Stimulated activated naive CD4-positive, alpha-beta T cell treated with Interleukin-2 at 50 U/mL for 16 hours (primary cell): ENCODE measurements at regions not wholly inside any gene's neighbourhood (a gene's known extent, or its start where the extent isn't known, plus 50 kb on each side); places are given as distances from the start of the nearest gene placed in this dataset.
"Not testable (repeated sequence)": the region's sequence is repeated elsewhere in the genome, so short reads cannot be mapped to it uniquely, and the experiment has no call there.

ENCODE experiments used
- DNase-seq: peaks from one replicate; lab custom pipeline; 2025; lab: John Stamatoyannopoulos, UW

- DNase-seq = no peak
Observed at GRCh38 chr5:42894057-42894456, 82.4 kb upstream of the SELENOP start.

DNA sequence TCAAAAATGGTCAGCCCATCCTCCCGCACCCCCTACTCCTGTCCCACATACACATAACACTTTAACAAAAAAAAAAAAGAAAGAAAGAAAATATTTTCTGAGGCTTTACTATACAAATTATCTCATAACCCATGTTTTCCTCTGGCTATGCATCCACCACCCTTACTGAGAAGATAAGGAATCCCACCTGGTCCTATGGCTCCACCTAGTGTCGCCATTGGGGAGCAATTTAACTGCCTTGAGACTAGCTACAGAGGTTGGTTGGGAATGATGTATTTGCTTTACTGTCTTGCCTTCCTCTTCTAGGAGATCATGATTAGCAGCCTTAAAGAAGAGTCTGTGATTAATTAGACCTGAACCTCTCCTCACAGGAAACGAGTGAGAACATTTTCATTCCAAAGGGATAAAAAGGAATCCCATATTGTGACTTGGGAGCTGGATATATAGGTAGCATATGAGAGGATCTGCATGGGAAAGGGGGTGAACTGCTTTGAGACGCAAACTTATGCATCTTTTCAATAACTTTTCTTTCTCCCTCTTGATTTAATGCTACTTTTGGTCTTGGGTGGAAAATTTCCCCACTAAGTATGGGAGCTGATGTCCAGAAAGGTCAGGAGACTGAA lies 77.7 kb upstream of the SELENOP start:
- peak; percentile 39 for DNase-seq

DNA sequence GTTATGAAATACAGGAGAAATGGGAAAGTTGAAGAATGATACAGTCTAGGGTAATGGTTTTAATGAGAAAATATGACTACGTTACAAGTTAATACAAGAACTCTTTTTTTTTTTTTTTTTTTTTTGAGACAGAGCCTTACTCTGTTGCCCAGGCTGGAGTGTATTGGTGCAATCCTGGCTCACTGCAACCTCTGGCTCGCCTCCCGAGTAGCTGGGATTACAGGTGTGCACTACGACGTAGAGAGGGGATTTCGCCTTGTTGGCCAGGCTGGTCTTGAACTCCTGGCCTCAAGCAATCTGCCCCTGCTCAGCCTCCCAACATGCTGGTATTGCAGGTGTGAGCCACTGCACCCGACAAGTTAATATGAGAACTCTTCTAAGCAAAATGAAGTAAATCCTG lies 77.1 kb upstream of the SELENOP start:
- no peak for DNase-seq

- no peak for DNase-seq
Observed at GRCh38 chr5:42887575-42887974, 75.9 kb upstream of the SELENOP start.

- DNase-seq = no peak
Observed at GRCh38 chr5:42887097-42887496, 75.4 kb upstream of the SELENOP start.

- no peak for DNase-seq
Observed at GRCh38 chr5:42886635-42887034, 74.9 kb upstream of the SELENOP start.

DNA sequence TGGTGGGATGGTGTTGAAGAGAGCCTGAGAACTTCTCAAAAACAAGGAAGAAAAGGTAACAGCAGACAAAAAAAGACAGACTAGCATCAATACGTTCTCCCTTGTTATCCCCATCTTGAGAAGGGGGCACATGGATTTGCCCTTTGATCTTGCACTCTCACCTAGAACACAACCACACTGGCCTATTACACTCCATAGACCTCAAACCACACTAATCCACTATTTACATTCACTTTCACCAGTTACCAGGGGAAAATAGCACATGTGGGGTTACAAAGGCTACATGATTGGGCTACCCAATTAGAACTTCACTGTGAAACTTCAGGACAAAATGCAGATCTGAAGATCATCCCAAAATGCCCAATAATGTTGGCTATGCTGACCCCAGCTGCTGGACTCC lies 72.6 kb upstream of the SELENOP start:
- no peak for DNase-seq

- DNase-seq = no peak
Observed at GRCh38 chr5:42881416-42882117, 69.9 kb upstream of the SELENOP start.

- DNase-seq = no peak
Observed at GRCh38 chr5:42880496-42881150, 68.9 kb upstream of the SELENOP start.

DNA sequence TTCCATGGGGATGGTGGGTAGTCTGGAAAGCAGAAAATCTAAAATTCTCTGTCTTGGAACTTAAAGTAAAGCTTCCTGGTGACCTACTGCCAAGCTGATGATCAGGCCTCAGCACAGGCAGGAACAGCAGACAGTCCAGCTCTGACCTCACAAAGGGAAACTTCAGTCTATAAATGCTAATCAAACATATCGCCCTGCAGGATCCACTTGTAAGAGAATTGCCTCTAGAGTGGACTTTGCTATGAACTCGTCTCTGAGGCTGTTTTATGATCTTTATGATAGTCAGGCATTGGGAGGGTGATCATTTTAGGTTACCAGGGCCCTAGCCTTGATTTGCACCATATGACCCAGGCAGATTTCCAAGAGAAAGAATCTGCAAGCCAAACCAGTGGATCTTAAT lies 67.6 kb upstream of the SELENOP start:
- DNase-seq = no peak

GRCh38 chr5:42878550-42878949 lies 66.9 kb upstream of the SELENOP start:
- no peak for DNase-seq

DNA sequence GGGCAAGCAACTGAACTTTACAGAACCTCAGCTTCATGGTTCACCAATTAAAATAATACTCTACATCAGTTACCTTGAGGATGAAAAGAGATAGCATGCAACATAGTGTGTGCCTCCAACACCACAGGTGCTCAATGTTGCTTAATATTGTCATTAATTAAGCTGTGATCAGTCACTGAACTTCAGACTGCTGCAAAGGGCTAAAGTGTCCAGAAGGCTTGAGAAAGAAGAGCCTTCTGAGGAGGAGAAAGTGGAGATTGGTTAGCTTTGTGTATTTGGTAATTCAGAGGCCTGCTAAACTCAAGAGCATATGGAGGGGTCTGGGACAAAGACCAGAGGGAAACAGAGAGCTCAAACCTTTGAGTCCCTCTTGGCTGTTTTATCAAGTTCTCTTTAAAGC lies 66.3 kb upstream of the SELENOP start:
- no peak for DNase-seq

DNA sequence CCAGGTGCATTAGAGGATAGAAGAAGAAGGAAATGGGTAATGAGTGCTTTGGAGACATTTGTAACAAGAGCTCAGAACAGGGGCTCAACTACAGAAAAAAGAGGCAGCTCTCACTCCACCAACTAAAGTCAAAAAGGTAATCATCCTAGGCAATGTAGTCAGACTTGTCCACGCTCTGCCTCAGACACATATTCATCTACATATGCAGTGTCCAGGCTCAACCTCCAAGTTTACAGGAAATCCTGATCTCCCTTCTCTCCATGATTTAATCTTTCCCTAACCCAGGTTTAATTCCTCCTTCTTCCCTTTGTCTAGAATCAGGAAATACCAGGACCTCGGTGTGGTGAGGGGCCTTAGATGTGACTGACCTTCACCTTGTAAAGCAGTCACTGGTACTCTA lies 65.7 kb upstream of the SELENOP start:
- no peak for DNase-seq

DNA sequence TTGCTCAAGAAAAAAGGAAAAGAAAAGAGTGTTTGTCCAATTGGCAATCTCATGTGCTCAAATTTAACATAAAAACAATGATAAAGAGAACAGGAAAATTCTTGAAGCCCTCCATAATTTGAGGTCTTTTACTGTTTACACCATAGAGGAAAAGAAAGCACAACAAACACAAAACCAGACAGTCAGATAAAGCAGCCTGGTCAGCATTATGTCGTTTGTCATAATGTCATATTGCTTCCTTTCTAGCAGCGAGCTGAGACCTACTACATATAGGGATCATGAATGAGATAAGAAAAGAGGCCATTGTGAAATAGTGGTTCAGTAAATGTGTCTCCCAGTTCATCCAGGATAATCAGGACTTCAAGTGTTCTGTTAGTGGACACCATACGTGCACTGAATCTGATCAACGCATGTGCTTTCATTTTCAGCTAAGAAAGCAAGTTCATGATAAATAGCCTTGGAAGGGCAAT lies 64.7 kb upstream of the SELENOP start:
- no peak for DNase-seq

DNA sequence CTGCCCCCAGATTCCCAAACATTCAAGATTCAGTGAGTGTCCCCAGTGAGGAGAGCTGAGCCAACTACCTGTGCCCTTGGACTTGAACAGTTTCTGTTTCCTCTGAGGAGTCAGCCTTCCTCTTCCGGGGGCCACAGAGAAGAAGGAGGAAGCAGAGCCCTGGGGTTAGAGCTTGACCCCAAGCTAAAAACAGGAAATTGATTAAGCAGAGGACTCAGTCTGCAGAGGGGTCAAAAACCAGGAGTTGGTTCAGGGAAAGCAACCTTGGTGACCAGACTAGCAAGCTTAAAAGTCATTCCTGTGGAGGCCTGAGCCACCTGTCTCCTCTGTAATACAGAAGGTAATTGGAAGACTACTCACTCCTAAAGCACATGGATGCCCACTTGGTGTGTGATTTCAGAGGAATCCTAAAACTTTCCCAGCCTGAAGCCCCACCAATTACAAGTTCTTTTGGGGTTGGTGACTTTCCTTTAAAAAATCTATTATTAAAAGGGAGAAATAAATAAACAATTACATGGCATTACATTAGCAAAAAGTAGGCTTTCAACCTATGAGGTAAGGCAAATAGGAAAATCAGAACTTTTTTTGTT lies 64.2 kb upstream of the SELENOP start:
- DNase-seq = no peak

DNA sequence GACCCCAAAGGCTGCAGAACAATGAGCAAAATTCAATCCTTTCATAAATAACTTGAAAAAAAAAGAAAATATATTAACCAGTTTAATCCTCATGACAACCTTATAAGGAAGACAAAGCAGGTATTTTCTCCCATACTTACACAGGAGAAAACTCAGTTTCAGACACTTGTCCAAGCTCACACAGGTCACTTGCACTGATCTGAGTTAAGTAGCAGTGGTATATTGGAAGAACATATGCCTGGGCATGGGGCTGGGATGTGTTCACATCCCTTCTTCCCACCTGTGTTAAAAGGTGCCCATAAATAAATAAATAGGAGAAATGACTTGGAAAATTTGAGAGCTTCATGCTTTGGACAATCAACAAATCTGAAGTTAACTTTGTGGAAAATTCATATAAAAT lies 63.5 kb upstream of the SELENOP start:
- no peak for DNase-seq

- DNase-seq = no peak
Observed at GRCh38 chr5:42874621-42875198, 63.0 kb upstream of the SELENOP start.

- no peak for DNase-seq
Observed at GRCh38 chr5:42872865-42873264, 61.2 kb upstream of the SELENOP start.

DNA sequence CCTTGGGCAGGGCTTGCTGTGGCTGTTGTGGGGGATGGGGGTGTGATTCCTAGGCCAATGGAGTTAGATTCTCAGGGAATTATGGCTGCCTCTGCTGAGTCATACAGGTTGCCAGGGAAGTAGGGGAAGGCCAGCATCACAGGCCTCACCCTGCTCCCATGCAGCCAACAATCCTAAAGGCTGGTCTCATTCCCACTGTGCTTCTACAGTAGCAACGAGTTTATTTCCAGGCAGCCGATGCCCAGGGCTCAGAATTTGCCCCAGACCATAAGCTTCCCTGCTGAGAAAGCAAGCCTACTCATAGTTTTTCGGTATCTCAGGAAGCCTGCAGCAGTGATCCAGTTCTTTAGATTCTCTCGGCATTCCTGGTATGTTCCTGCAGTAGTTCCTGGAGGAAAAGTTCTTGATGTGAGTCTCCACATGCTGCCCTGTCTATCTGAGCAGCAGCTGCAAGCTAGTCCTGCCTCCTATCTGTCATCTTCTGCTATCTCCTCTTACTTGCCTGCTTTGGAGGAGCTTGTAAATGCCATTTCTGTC lies 59.3 kb upstream of the SELENOP start:
- DNase-seq = no peak

GRCh38 chr5:42868417-42868816 lies 56.7 kb upstream of the SELENOP start:
- not testable (repeated sequence) for DNase-seq

GRCh38 chr5:42864749-42865148 lies 53.1 kb upstream of the SELENOP start:
- DNase-seq = not testable (repeated sequence)
